Neural crest cell (in vitro differentiated cells): ENCODE measurements at regions not wholly inside any gene's neighbourhood (a gene's known extent, or its start where the extent isn't known, plus 50 kb on each side); places are given as distances from the start of the nearest gene placed in this dataset.

Experiments used
- DNase-seq: peaks from one replicate; pipeline ENCODE4 v3.0.0; 2021; ENCODE audit warnings: low read depth, mixed read lengths, low spot score
- H3K27ac Mint-ChIP-seq: one replicate; pipeline ENCODE4 v1.8.0; 2021; ENCODE audit warnings: mild to moderate bottlenecking, mixed read lengths; ENCODE audit not compliant: unreplicated experiment
- H3K27me3 Mint-ChIP-seq: 2 replicates; pipeline ENCODE4 v1.8.0; 2021; ENCODE audit warnings: low read depth, mild to moderate bottlenecking, mixed read lengths
- H3K36me3 Mint-ChIP-seq: 2 replicates; pipeline ENCODE4 v1.8.0; 2021; ENCODE audit warnings: low read depth, mild to moderate bottlenecking, mixed read lengths
- H3K4me1 Mint-ChIP-seq: 2 replicates; pipeline ENCODE4 v1.8.0; 2021; ENCODE audit warnings: mixed read lengths
- H3K4me3 Mint-ChIP-seq: one replicate; pipeline ENCODE4 v1.8.0; 2021; ENCODE audit warnings: mild to moderate bottlenecking, mixed read lengths
- H3K9me3 Mint-ChIP-seq: 2 replicates; pipeline ENCODE4 v1.8.0; 2021; ENCODE audit warnings: mixed read lengths
- TF ChIP-seq, protein P1 (sequence below): fragments of 200-600 bp; sonication (generic); conservative IDR thresholded peaks from 2 replicates; pipeline ENCODE4 v1.5.0; 2021; ENCODE audit warnings: antibody characterized with exemption, mild to moderate bottlenecking

DNA sequence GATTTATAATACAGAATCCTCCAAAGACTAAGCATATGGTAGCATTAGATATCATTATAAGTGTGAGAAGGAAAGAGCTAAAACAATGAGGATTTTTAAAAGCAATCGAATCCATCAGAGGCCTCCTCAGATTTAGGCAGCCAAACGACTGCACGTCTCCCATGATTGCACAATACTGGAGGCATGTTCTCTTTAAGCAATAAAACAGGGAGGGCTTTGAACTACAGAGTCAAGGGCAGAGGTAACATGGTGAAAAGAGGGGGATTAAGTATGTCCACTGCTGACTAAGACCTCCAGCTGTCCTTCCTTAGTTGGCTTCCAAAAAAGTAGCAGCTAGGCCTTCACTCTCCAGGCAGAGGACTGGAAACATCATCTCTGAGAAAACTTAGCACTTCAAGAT lies 298.7 kb upstream of the RGMB start:
- Mint-ChIP-seq H3K27me3 (no peaks in the 10 kb centered on the region), H3K27ac (no peak overlapping the region), H3K36me3 (peaks cover 6% of the 10 kb centered on the region), H3K9me3 (peaks cover 3% of the 10 kb centered on the region), H3K4me1 (peaks cover 7% of the 10 kb centered on the region), H3K4me3 (no peak overlapping the region)
- DNase-seq, result no peak
- TF ChIP-seq, protein P1, sequence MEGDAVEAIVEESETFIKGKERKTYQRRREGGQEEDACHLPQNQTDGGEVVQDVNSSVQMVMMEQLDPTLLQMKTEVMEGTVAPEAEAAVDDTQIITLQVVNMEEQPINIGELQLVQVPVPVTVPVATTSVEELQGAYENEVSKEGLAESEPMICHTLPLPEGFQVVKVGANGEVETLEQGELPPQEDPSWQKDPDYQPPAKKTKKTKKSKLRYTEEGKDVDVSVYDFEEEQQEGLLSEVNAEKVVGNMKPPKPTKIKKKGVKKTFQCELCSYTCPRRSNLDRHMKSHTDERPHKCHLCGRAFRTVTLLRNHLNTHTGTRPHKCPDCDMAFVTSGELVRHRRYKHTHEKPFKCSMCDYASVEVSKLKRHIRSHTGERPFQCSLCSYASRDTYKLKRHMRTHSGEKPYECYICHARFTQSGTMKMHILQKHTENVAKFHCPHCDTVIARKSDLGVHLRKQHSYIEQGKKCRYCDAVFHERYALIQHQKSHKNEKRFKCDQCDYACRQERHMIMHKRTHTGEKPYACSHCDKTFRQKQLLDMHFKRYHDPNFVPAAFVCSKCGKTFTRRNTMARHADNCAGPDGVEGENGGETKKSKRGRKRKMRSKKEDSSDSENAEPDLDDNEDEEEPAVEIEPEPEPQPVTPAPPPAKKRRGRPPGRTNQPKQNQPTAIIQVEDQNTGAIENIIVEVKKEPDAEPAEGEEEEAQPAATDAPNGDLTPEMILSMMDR, result no peak

DNA sequence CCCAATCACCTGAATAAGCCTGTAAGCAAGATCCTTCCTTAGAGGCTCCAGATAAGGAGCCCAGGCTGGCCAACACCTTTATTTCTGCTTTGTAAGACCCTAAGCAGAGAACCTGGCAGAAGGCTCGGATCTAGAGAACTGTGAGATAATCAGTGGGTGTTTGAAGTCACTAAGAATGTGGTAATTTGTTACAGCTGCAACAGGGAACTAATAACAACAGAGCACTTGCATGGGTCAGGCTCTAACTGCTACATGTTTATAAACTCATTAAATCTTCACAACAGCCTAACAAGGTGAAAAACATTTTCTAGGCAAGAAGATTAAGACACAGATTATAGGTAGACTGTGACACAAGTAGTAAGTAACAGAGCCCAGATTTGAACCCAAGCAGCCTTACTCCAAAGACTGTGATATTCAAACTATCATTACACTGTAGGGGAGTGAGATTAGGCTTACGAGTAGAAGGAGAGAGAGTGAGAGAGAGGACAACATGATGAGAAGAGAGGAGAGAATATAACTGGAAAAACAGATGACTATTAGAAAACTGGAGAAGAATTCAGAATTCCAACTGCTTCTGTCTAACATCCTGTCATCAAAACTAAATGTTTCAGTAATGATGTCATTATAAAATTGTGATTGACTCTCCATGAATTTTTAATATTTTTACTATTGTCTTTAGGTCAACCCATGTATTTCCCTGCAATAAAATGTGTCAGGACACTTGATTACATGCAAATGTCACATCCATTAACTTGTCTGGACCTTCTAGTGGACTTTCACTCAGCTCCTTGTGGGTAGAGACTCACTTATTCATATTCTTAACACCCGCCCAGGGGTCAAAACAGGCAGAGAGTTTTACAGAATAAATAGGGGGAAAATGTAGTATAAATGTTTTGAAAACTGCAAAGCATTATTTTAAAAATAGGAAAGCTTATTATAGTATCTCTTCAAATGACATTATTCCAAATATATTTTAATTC lies 290.9 kb upstream of the RGMB start:
- Mint-ChIP-seq H3K9me3 (peaks cover 3% of the 10 kb centered on the region), H3K36me3 (peaks cover 4% of the 10 kb centered on the region), H3K4me3 (no peak overlapping the region), H3K27me3 (no peaks in the 10 kb centered on the region), H3K4me1 (no peaks in the 10 kb centered on the region), H3K27ac (peak overlapping the region; percentile 58)
- no peak for DNase-seq
- TF ChIP-seq, protein P1, result no peak

DNA sequence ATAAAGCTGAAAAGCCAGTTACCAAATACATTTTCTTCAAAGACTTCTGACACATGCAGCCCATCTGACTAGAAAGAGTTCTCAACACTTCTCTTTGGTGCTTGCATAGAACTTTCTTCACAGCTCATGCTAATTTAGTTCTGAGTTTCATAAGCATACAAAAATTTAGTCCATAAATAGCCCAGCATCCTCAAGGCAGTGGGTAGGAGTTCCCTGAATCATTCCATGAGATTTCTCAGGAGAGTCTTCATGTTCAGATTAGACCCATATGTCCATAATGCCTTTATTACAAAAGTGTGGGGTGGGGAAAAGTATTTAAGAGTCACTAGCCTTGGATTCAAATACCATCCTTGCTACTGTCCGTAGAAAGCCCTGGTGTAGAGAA lies 290.2 kb upstream of the RGMB start:
- H3K4me1 Mint-ChIP-seq, result no peaks in the 10 kb centered on the region
- H3K27me3 Mint-ChIP-seq, result no peaks in the 10 kb centered on the region
- peaks cover 3% of the 10 kb centered on the region for H3K9me3 Mint-ChIP-seq
- no peak overlapping the region for H3K27ac Mint-ChIP-seq
- TF ChIP-seq, protein P1, result no peak
- no peak overlapping the region for H3K4me3 Mint-ChIP-seq
- no peak for DNase-seq
- H3K36me3 Mint-ChIP-seq, result peaks cover 4% of the 10 kb centered on the region

DNA sequence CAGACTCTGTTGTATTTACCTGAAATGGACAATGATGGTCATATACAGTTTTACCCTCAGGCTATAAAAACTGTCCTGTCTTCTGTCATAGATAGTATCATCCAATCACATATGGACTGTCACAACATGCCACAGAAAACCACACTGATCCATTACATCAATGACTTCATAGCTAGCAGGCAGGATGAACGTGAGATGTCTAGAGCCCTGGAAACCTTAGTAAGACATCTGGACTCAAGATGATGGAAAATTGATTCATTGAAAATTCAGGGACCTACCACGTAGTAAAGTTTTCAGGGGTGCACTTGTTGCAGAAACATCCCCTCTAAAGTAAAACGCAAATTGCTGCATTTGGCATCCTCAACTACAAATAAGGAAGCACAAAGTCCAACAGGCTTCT lies 284.4 kb upstream of the RGMB start:
- TF ChIP-seq, protein P1, result no peak
- H3K36me3 Mint-ChIP-seq, result peaks cover 17% of the 10 kb centered on the region
- no peak overlapping the region for H3K27ac Mint-ChIP-seq
- H3K4me1 Mint-ChIP-seq, result no peaks in the 10 kb centered on the region
- H3K27me3 Mint-ChIP-seq, result no peaks in the 10 kb centered on the region
- H3K4me3 Mint-ChIP-seq, result no peak overlapping the region
- H3K9me3 Mint-ChIP-seq, result peaks cover 19% of the 10 kb centered on the region
- DNase-seq, result no peak

DNA sequence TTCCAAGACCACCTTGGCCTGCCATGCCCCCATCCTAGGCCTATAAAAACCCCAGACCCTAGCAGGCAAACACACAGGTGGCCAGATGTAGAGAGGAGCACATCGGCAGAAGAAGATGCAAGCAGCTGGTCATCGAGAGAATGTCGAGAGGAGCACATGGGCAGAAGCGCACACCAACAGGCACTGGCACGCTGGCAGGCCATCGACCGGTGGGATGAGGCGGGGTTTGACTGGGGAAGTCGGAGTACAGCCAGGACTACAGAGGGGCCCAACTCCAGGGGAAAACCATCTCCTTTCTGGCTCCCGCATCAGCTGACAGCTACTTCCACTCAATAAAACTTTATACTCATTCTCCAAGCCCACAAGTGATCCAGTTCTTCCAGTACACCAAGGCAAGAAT lies 283.1 kb upstream of the RGMB start:
- H3K4me1 Mint-ChIP-seq, result no peaks in the 10 kb centered on the region
- no peak overlapping the region for H3K27ac Mint-ChIP-seq
- no peak overlapping the region for H3K4me3 Mint-ChIP-seq
- no peaks in the 10 kb centered on the region for H3K27me3 Mint-ChIP-seq
- no peak for DNase-seq
- H3K36me3 Mint-ChIP-seq, result peaks cover 25% of the 10 kb centered on the region
- TF ChIP-seq, protein P1, result no peak
- H3K9me3 Mint-ChIP-seq, result peaks cover 21% of the 10 kb centered on the region
